ENCODE measurements at regions not wholly inside any gene's neighbourhood (a gene's known extent, or its start where the extent isn't known, plus 50 kb on each side); places are given as distances from the start of the nearest gene placed in this dataset.
"Not testable (repeated sequence)": the region's sequence is repeated elsewhere in the genome, so short reads cannot be mapped to it uniquely, and the experiment has no call there.

GRCh38 chr14:89104861-89105260 is 280.4 kb downstream of the TTC8 start:
- CTCF ChIA-PET; H3K9me3 Mint-ChIP-seq; H3K36me3 Mint-ChIP-seq (ENCODE audit: low read depth); DNase-seq; POLR2A ChIA-PET; H3K27ac Mint-ChIP-seq; H3K4me1 Mint-ChIP-seq; H3K4me3 Mint-ChIP-seq: not testable (repeated sequence)
- H3K27me3 Mint-ChIP-seq, result peaks cover 22% of the 10 kb centered on the region

All from activated CD4-positive, alpha-beta T cell treated with anti-CD3 and anti-CD28 coated beads, Interleukin-2, amount 10 ng/mL, durations not matched to agents 7 days and 5 days (primary cell).